GM21723 (cell line): ENCODE measurements at regions not wholly inside any gene's neighbourhood (a gene's known extent, or its start where the extent isn't known, plus 50 kb on each side); places are given as distances from the start of the nearest gene placed in this dataset.

ENCODE experiments used
- ATAC-seq: cut with Tn5 transposase; IDR thresholded peaks from one replicate; pipeline ENCODE4 v1.9.1; 2021; ENCODE audit warnings: mild to moderate bottlenecking, moderate library complexity; ENCODE audit not compliant: unreplicated experiment

DNA sequence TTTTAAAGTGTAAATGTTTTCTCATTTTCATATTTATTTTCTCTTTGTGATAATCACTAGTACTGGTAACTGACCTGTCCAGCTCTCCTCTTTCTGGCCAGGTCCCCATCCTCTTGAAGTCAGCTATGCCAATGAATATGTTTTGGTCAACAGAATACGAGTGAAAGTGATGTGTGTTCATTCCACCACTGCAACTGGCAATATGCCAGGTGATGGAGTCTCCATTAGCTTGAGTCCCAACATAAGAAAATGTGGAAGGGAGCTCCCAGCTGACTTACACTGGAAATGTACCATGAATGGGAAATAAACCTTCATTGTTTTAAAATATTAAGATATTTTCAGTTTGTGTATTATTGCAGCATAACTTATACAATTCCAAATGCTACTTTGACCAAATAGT is 75.8 kb downstream of the CCDC34 start:
- ATAC-seq: no peak

- no peak for ATAC-seq
These were observed 77.3 kb downstream of the CCDC34 start for GRCh38 chr11:27285761-27286160.

DNA sequence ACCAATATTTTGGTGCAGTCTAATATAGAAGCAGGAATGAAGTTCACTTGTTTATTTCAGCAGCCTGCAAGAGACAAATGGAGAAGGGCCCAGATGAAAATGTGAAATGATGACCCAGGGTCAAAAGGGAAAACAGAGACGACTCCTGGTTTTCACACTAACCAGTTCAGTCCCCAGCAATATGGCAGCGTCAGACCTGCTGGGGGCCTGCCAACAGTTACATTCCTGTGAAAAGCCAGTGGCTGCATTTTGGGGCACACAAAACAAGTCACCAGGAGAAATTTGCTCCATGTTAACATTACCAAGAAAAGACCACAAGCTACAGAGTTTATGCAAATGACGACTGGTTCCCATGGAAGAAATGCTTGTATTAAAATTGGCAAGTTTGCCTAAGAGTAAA is 80.2 kb downstream of the CCDC34 start:
- no peak for ATAC-seq

DNA sequence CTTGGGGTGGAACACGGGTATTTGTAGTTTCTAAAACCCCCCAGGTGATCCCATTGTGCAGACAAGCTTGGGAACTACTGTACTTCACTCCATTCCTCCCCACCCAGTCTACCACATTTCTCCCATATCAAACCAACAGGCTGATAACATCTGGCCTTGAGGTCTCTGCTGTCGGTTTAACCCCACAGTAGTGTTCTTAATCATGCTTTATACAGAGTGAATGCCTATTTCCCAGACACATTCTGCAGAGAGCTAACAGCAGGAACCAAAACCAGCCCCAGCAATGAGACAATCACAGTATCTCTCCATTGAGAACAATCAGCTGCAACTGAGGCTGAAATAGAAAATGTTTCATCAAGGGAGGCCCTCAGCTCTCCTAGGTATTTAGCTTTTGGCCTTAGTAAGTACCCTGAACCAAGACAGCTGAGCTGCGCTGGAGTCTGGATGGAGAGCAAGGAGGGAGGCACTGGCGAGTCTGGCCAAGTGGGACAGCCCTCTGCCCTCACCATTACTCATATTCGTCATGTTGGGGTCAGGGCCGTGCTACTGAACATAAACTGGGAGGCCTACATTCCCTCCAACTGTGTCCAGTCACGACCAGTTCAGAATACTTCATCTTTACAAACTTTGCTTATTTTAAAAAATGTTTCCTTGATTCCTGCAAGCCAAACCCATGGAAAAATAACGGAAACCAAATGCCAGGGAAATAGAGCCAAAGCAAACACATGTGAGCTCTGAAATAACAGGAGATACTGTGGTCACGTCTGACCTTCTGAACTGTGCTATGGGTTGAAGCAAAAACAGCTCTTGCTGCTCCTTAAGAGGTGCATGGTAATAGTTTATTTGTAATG is 81.0 kb downstream of the CCDC34 start:
- peak; percentile 74 for ATAC-seq

GRCh38 chr11:27281276-27281675 is 81.7 kb downstream of the CCDC34 start:
- ATAC-seq: no peak

GRCh38 chr11:27280140-27280539 is 82.9 kb downstream of the CCDC34 start:
- ATAC-seq: no peak

DNA sequence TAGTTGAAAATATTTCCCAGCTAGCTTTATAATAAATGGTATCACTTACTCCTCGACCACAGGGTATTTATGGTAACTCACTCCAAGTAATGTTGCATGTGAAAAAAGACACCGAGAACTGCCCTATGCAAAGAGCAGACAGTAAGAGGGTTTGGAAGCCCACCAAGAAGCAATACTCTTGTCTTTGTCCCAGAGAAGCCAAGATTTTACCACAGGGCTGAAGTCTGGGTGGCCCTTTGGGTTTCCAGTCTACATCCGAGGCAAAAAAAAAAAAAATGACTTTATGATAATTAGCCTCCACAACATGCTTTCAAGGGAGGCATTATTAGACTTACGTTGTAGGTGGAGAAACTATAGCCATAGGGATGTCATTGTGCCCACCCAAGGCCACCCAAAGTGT is 83.6 kb downstream of the CCDC34 start:
- ATAC-seq: no peak

GRCh38 chr11:27277843-27278242 is 85.2 kb downstream of the CCDC34 start:
- ATAC-seq: no peak

GRCh38 chr11:27276141-27276540 is 86.9 kb downstream of the CCDC34 start:
- no peak for ATAC-seq

DNA sequence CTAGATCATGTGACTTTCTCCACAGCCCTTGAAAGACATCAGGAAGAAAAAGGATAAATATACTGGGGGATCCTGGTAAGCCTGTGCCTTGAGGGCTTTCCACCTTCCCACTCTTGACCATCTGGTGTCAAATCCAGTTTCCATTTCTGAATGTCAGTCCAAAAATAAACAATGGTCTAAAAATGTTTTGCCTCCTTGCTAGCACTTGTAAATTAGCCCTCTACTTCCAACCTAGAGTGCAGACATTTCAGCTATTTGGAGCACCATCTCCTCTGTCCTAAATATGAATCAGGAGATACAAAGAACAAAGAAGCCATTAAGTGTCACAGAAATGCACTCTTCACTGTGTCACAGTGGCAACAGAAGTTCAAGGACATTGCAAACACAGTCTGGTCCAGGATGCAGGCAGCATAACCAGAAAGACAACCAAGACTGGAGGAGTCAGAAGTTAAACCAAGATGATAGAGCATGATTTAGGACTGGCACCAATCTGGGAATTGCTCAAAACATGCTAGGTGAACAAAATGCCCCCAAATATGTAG is 88.1 kb downstream of the CCDC34 start:
- ATAC-seq: no peak

DNA sequence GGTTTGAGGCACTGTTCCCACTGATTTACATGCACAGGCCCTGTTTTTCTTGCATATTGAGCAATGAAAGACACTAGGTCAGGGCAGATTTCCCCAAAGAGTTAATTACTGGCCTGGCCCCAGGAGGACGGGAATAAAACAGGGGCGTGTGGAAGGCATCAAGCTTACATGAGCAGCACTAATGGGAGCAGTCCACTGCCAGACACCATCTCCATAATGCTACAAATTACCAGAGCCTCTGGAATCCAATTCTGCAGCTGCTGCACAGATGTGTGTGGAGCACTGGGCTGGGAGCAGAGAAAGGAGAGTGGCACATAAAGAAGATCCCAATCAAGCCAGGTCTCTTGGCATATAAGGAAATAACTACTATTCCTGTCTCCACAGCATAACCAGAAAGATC is 96.9 kb downstream of the CCDC34 start:
- ATAC-seq: no peak

- ATAC-seq: no peak
These were observed 99.0 kb downstream of the CCDC34 start for GRCh38 chr11:27263986-27264385.

DNA sequence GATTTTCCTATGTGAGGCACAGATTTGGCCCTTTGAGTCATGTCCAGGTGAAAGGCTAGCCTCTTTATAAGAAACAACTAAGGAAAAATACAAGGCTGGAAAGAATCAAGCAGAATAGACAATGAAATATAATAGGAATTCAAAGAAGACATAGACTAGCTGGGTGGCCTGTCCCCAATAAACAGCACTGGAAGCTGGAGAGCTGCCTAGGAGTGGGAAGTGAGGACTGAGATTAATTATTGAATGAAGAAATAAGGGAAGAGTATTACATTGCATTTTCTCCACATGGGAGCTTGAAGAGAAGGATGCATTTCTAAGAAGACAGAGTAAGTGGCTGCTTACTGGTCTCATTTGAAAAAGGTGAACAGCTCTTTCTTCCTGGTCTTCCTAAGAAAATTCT is 100.0 kb downstream of the CCDC34 start:
- no peak for ATAC-seq

DNA sequence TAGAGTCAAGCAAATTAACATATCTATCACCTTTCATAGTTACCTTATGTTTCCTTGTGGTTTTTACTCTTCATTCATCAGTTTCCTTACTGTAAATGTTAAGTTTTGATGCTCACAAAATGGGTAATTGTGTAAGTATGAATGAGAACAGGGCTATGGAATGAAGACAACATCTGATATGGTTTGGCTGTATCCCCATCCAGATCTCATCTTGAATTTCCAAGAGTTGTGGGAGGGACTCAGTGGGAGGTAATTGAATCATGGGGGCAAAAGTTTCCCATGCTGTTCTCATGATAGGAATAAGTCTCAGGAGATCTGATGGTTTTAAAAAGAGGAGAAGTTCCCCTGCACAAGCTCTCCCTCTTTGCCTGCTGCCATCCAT is 107.6 kb downstream of the CCDC34 start:
- no peak for ATAC-seq

DNA sequence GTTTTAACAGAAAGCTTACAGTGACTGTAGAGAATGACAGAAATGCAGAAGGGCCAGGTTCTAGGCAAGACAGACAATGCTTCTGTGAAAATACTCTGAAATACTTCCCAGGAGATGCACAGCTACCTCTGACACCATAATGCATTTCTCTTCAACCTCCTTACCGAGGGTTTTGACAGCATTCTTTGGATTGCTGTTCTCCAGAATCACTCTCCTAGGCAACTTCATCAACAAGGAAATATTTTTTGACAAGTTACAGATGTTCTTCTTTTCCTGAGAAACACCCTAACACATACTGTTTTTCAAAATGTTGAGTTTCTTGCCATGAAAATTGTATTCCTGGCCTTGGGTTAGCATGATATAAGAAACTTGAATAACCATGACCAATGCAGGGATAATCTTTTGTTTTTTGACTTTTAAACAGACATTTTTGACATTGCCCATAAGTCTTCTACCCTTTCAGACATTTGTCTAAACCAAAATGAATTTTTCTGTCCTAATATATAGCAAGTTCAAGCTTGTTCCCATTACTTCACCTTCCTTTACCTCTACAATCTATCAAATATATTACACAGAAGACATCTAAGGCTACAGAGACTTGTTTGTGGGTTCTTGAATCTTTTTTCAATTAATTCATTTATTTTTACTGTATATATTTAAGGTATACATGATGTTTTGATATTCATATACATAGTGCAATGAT is 108.1 kb downstream of the CCDC34 start:
- ATAC-seq: no peak

GRCh38 chr11:27253224-27253623 is 109.8 kb downstream of the CCDC34 start:
- no peak for ATAC-seq

DNA sequence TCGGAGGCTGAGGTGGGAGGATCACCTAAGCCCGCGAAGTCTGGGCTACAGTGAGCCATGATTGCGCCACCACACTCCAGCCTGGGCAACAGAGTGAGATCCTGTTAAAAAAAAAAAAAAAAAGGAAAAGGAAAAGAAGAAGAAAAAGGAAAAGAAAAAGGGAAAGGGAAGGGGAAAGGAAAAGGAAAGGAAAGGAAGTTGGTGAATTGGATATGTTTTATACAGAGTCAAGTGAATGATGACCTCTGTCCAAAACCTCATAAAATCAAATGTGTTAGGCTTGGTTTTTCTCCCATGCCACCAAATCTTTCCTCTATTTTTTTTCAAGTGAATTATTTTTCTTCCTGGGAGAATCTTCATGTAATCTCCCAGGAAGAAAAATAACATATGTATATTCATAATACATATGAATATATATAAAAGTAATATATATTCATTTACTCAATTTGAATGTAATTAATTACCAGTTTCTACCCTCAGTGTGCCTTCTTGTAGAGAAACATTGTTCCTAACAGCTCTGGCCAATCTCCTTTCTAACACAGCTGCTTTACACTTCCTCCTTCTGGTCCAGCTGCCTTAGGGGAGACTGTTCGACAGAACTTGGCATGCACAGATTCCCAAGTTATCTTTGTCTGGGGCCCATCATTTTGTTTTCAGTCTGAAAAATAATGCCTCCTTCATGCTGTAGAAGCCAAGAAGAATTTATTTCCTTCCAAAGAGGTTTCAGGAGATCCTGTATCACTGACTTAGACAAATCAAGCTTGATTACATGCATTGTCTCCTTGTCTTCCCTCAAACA is 111.9 kb downstream of the CCDC34 start:
- no peak for ATAC-seq

GRCh38 chr11:27248576-27249509 is 114.2 kb downstream of the CCDC34 start:
- no peak for ATAC-seq

DNA sequence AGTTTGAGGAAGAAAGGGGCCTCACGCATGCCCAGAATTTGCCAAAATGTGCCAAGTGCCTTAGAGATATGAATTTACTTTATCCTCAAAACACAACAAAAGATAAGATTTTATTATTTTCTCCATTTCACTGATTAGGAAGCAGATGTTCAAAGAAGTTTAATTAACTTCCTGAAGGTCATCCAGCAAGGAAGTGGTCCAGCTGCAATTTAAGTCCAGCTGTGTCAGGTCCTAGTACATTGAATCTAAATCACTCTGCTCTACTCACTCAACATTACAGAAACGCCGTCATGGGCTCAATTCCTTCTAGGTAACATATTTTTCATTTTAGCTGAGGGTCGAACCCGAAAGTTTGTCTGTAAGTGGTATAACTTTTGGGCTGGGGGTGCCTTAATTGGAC is 115.4 kb downstream of the CCDC34 start:
- ATAC-seq: no peak

- no peak for ATAC-seq
These were observed 116.1 kb downstream of the CCDC34 start for GRCh38 chr11:27246925-27247324.
